ENCODE measurements at regions not wholly inside any gene's neighbourhood (a gene's known extent, or its start where the extent isn't known, plus 50 kb on each side); places are given as distances from the start of the nearest gene placed in this dataset.
"Not testable (repeated sequence)": the region's sequence is repeated elsewhere in the genome, so short reads cannot be mapped to it uniquely, and the experiment has no call there.

GRCh38 chr12:127984386-127985055 lies 282.4 kb upstream of the TMEM132C start:
- no peak for DNase-seq

DNA sequence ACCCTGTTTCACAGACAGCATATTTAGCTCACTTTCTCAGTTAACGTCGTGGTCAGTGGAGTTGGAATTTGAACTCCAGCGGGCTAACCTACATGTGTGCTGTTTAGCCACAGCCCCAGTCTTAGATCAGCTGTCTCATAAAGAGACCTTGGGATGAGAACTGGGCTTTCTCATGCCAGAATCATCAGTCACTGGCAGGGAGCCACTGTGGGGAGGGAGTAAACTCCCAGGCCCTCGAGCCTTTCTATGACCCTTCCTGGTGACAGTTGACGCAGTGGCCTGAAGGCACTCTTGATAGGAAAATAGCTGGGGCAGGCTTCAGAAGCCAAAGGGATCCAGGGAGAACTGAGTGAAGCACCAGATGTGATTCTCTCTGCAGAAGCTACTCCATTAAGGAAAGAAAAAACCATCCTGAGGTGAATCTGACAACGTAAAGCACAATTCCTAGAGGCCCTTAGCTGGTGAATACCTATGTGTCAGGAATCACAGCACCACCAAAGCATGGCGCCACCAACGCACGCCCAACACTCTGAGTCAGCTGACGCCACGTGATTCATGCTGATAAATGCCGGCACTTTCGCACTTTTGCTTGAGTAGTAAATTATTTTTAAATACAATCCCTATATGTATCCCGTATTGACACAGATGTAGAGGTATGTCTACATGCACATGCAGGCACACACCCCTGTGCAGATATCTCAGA lies 279.6 kb upstream of the TMEM132C start:
- DNase-seq, result no peak

DNA sequence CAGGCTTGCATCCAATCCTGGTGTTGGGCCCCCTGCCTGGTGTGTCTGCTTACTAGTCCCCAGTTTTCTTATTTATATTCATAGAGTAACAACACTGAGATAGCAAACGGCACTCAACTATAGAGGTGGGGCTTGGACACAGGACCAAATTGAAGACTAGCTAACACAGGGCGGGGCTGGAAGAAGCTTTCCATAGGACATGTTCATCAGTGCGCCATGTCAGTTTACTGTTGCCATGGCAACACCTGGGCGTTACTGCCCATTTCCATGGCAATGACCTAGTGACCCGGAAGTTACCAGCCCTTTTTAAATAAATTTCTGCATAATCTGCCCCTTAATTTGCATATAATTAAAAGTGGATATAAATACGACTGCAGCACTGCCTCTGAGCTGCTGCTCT lies 275.5 kb upstream of the TMEM132C start:
- DNase-seq, result no peak

DNA sequence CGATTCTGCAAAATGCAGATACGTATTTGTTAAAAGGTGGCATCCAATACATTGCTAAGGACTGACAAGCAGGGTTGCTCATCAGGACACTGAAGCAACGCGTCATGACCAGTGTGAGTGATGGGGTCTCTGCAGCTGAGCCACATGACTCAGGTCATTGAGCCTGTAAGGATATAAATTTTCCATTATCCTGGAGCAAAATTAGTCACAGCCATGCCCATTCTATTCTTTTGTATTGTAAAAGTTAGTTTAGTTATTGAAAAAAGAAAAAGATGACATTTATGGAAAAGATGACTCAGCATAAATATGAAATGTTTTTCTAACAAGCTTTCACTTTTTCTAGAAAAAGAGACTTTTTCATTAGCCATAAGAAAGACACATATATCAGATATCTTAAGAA lies 268.0 kb upstream of the TMEM132C start:
- DNase-seq, result no peak

DNA sequence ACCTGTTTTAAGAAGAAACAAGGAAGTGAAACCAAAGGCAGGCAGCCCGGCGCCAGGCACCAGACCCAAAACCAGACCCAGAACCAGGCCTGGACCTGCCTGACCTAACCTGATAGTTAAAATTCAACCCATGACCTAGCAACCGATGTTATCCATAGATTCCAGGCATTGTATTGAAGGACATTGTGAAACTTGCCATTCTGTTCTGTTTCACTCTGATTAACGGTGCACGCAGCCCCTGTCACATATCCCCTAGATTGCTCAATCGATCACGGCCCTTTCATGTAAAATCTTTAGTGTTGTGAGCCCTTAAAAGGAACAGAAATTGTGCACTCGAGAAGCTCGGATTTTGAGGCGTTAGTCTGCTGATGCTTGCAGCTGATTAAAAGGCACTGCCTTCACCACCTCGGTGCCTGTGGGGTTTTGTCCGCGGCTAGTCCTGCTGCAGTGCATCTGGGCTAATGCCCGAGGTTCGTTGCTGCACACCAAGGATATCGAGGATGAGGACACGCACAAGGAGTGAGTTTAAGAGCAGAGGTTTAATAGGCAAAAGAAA lies 262.5 kb upstream of the TMEM132C start:
- DNase-seq, result no peak

DNA sequence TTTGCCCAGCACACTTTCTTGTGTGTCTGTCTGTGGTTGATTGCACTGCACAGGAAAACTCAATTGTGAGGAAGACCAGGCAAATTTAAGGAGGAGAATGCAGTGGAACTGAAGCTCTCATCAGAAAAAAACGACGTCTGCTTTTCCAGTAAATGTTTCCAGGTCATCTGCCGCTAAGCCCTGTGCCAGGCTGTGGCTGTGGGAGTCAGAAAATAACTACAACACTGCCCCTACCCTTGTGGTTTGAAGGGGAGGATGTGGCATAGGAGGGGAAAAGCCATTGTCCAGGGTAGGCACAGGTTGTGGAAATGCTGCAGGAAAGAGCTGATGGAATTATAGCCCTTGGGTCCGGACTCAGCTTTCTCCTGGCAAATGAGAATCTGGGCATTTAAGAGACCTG lies 259.7 kb upstream of the TMEM132C start:
- DNase-seq, result no peak

GRCh38 chr12:128008341-128008740 lies 258.6 kb upstream of the TMEM132C start:
- no peak for DNase-seq

- no peak for DNase-seq
Measured at GRCh38 chr12:128009108-128009507, 257.9 kb upstream of the TMEM132C start.

DNA sequence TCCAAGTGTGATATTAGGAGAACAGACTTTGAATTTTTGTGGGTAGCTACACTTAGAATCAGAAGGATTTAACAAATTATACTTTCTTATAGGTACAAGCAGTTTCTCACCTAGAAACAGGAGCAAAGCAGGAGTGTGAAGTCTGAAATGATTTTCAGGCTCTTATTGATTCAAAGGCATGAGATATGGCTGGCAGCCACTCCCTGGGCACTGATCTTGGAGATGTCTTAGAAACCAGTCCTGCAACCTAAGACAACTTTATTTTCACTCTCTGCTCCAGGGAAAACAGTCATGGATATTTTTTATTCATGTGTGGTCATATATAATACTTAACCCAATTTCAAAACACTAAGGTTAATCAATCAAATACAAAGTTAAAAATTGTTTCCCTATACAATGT lies 254.9 kb upstream of the TMEM132C start:
- no peak for DNase-seq

DNA sequence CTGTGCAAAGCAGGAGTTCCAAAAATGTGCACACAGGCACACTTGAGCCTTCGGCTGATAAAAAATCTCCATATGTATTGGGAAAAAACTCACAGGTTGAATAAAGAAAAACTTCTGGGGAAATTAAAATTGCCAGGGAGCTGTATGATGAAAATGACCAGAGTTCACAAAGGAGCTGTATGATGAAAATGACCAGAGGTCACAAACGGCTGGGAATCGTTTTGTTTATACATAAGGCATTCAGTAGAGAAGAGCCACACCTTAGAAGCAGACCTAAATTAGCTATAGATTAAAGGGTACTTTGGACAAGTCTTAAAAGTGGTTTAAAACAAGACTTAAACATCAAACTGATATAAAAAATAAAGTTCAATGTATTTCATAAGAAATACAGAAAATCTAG lies 251.7 kb upstream of the TMEM132C start:
- no peak for DNase-seq

- DNase-seq, result no peak
Measured at GRCh38 chr12:128018067-128018466, 248.9 kb upstream of the TMEM132C start.

GRCh38 chr12:128019996-128020544 lies 246.9 kb upstream of the TMEM132C start:
- no peak for DNase-seq

GRCh38 chr12:128021561-128021960 lies 245.4 kb upstream of the TMEM132C start:
- DNase-seq, result no peak

- no peak for DNase-seq
Measured at GRCh38 chr12:128025589-128026245, 241.3 kb upstream of the TMEM132C start.

- no peak for DNase-seq
Measured at GRCh38 chr12:128026696-128027574, 240.0 kb upstream of the TMEM132C start.

DNA sequence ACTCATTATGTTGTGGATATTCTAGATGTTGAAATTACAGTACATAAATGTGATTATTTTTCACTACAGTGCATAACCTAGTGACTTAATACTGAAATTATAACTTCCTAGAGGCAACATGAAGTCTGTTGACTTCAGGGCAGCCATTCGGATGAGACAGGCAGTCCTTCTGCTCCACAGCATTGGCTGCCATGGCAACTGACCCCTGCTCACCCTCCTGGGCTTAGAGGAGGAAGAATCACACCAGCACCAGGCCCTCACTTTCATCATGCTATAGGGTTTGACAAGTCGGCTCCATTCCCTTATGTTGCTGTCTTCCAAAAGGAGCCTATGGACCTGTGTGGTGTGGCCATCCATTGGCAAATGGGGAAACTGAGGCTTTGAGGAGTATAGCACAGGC lies 233.5 kb upstream of the TMEM132C start:
- DNase-seq, result no peak

DNA sequence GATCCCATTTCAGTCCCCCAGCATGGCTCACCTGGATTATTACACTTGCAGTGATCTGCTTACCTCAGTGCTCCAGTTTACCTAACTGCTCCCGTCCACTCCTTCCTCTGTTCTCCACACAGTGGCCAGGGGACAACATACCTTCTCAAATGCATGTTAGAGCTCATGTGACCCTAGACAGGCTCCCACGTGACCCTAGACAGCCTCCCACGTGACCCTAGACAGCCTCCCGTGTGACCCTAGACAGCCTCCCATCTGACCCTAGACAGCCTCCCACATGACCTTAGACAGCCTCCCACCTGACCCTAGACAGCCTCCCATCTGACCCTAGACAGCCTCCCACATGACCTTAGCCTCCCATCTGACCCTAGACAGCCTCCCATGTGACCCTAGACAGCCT lies 226.0 kb upstream of the TMEM132C start:
- no peak for DNase-seq

GRCh38 chr12:128042283-128042682 lies 224.7 kb upstream of the TMEM132C start:
- DNase-seq, result not testable (repeated sequence)

DNA sequence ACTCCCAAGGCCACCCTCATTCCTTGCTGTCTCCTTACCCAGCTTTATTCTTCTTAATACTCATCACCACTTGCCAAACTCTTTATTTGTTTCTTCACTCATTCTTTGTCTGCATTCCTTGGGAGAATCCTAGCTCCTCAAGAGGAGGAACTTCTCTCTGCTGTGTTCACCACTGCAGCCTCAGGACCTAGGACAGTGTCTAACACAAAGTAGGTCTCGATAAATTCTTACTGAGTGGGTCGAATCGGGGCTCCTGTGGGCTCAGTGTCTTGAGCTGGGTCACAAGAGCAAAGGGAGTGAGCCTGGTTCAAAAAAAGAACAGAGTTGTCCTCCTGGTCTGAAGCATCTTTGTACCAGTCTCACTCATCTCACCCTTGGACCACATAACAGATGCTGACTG lies 224.1 kb upstream of the TMEM132C start:
- DNase-seq, result no peak

GRCh38 chr12:128043317-128043716 lies 223.7 kb upstream of the TMEM132C start:
- no peak for DNase-seq

GRCh38 chr12:128047266-128048060 lies 219.5 kb upstream of the TMEM132C start:
- no peak for DNase-seq

- no peak for DNase-seq
Measured at GRCh38 chr12:128052331-128052730, 214.6 kb upstream of the TMEM132C start.

All from Kasumi-1 (cell line).